HG03457 (cell line): ENCODE measurements at regions not wholly inside any gene's neighbourhood (a gene's known extent, or its start where the extent isn't known, plus 50 kb on each side); places are given as distances from the start of the nearest gene placed in this dataset.

Experiments used
- ATAC-seq: cut with Tn5 transposase; IDR thresholded peaks from one replicate; pipeline ENCODE4 v1.9.1; 2021; ENCODE audit warnings: moderate number of reproducible peaks; ENCODE audit not compliant: unreplicated experiment

- no peak for ATAC-seq
Observed at GRCh38 chr12:127254420-127254955, 1012.5 kb upstream of the TMEM132C start.

GRCh38 chr12:127257366-127257935, 1009.5 kb upstream of the TMEM132C start:
- no peak for ATAC-seq

GRCh38 chr12:127260531-127260930, 1006.4 kb upstream of the TMEM132C start:
- no peak for ATAC-seq

DNA sequence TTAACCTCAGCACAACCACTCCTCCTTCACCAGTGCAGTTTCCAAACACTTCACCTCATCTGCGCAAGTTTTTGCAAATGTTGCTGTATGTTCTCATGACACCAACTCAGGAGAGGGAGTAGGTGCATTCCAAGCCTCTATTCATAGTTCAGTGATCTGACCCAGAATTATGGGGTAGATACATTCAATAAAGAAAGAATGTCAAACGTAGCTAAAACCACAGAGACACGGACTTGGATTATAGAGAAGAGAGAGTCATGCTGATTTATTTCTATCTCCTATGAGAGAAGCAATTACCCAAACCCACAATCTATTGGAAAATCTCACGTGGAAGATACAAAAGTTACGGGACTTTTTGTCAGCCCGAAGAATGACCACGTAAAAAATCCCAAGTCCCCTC, 1006.0 kb upstream of the TMEM132C start:
- no peak for ATAC-seq

GRCh38 chr12:127262615-127263014, 1004.4 kb upstream of the TMEM132C start:
- no peak for ATAC-seq

GRCh38 chr12:127263621-127264020, 1003.3 kb upstream of the TMEM132C start:
- no peak for ATAC-seq

GRCh38 chr12:127267128-127267527, 999.8 kb upstream of the TMEM132C start:
- no peak for ATAC-seq

DNA sequence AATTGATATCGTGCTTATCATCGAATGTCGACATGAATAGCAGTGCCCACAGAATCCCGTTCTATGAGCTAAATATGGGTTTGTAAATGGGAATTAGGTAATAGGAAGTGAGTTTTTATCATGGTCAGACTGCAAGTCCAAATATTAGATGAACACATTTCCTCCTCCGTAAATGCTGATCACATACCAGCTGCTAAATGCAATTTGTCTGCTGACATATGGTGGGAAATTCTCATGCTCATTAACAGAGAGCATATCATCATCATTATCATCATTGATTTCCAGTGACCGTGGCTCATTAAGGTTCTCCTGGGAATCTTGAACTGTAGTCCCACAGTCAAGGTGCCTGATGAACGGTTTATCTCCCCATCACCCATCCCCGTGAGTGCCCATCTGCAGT, 998.8 kb upstream of the TMEM132C start:
- no peak for ATAC-seq

GRCh38 chr12:127268706-127269425, 998.1 kb upstream of the TMEM132C start:
- ATAC-seq = no peak

GRCh38 chr12:127270193-127270592, 996.8 kb upstream of the TMEM132C start:
- no peak for ATAC-seq

DNA sequence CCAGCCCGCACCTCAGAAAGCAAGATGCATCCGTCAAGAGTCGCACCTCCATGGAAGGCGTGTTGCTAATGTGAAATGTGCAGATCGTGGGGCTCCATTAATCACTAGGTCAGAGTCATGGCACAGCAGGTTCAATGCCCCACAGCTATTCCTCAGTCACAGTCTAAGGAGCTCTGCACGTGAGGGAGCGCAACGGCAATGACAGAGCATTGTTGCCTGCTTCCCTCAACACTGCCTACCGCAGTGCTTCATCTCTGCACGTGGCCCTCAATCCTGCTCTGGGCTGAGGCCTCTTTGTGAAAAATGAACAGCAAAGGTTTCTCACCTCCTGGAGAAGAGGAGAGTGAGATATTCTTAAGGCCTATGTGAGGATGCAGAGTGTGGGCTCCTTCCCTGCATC, 995.2 kb upstream of the TMEM132C start:
- no peak for ATAC-seq

DNA sequence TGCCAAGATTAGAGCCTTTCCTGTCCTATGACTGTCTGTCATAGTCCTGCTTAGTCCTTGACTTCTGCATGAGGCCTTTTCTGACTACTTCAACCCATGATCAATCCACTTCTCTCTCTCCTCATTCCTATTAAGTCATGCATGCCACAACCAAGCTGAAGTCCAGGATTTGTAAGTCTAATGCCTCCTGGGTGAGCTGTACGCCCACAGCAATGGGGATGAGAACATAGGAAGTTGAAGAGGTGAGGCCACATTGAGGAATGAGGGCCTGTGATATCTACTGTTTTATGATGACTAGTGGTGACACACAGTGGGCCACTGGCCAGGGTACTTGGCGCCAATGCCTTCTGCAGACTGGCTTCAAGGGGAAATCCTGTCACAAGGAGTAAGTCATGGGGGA, 994.1 kb upstream of the TMEM132C start:
- ATAC-seq = no peak

- ATAC-seq = no peak
Observed at GRCh38 chr12:127273626-127274025, 993.3 kb upstream of the TMEM132C start.

- no peak for ATAC-seq
Observed at GRCh38 chr12:127275416-127275815, 991.6 kb upstream of the TMEM132C start.

DNA sequence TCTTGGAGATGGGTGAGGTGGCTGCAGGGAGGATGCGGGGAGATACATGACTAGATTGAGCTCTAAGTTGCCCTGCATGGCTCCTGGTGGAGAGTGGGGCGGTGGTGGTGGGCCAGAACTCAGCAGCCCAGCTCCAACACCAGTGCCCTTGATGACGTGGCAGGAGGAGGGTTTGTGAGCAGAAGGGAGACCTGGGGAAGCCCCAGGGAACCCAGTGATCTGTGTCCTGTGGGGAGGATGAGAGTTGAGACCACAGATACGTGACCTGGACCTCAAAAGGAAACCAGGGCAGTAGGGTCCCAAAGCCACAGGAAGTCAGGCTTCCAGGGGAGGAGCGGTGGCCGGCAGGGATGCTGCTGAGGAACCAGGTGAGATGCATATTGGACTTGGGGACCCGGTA, 989.1 kb upstream of the TMEM132C start:
- peak; percentile 64 for ATAC-seq

- no peak for ATAC-seq
Observed at GRCh38 chr12:127278351-127278750, 988.6 kb upstream of the TMEM132C start.

DNA sequence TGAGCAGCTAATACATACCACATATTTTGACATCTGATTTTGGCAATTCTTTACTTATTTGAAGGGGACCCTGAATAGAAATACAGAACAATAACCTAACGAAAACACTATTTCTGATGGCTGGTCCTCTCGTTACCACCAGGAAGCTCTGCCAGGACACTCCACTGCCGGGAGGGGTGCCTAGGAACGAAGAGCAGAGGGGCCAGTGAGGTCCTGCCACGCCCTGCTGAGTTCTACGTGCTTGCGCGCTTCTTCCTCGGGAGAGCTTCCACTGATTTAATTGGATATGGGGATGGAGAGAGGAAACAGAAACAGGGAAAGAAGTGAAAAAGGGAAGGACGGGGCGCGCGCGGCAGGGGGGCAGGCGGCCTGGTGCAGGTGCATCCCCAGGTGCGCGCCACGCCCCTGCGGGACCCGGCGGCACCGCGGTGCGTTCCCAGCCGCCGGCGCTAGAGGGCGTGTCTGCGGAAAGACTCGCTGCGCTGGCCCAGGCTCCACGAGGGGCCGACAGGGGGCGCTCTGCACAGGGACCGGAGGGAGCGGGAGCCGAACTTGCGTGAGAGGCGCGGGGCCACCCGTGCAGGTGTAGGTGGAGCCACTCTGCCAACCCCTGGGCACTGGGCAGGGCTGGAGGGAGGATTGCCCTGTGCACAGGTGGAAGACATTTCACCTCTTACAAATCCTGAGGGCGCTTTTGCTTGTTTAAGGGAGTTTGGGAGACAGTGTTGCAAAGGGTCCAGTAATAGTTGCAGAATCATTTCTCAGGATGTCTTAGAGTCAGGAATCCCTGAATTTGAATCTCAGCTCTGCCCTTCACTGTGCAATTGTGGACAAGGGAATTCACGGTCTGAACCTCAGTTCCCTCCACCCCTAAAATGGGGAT, 986.3 kb upstream of the TMEM132C start:
- ATAC-seq = peak; percentile 58

- no peak for ATAC-seq
Observed at GRCh38 chr12:127282786-127283565, 984.0 kb upstream of the TMEM132C start.

- ATAC-seq = no peak
Observed at GRCh38 chr12:127284021-127284420, 982.9 kb upstream of the TMEM132C start.

GRCh38 chr12:127284870-127285431, 982.0 kb upstream of the TMEM132C start:
- no peak for ATAC-seq
